MCF 10A (cell line): ENCODE measurements at regions not wholly inside any gene's neighbourhood (a gene's known extent, or its start where the extent isn't known, plus 50 kb on each side); places are given as distances from the start of the nearest gene placed in this dataset.

Experiments used
- BruUV-seq: library from RNA; stranded (reverse); fragments of 400-500 nt; replicated peaks from 2 replicates; lab custom pipeline; 2021; lab: Mats Ljungman, UMichigan
- CTCF ChIA-PET: fragments of 300-600 bp; sonication (Branson Sonifier 250); formaldehyde crosslinking; extraction: SDS; loops from one replicate; lab custom pipeline; 2021; ENCODE audit warnings: antibody characterized with exemption, inconsistent platforms; lab: Yijun Ruan, JAX
- POLR2A ChIA-PET: fragments of 300-600, 350-650 bp; sonication (Branson Sonifier 250); formaldehyde crosslinking; extraction: SDS; loops from one replicate; lab custom pipeline; 2020; ENCODE audit warnings: antibody characterized with exemption, inconsistent platforms; lab: Yijun Ruan, JAX
- DNase-seq: peaks from one replicate; pipeline ENCODE4 v3.0.0-alpha.2; 2018; ENCODE audit not compliant: unreplicated experiment
- H3K27ac Mint-ChIP-seq: one replicate; pipeline ENCODE4 v1.8.0; 2022; ENCODE audit warnings: mild to moderate bottlenecking, low read depth, mixed read lengths; ENCODE audit not compliant: unreplicated experiment
- H3K27me3 Mint-ChIP-seq: one replicate; pipeline ENCODE4 v1.8.0; 2022; ENCODE audit warnings: mixed read lengths; ENCODE audit not compliant: insufficient read depth, unreplicated experiment
- H3K36me3 Mint-ChIP-seq: one replicate; pipeline ENCODE4 v1.8.0; 2022; ENCODE audit warnings: mild to moderate bottlenecking, moderate library complexity, mixed read lengths; ENCODE audit not compliant: insufficient read depth, unreplicated experiment
- H3K4me1 Mint-ChIP-seq: one replicate; pipeline ENCODE4 v1.8.0; 2022; ENCODE audit warnings: mixed read lengths; ENCODE audit not compliant: insufficient read depth, unreplicated experiment
- H3K4me3 Mint-ChIP-seq: one replicate; pipeline ENCODE4 v1.8.0; 2022; ENCODE audit warnings: mild to moderate bottlenecking, moderate library complexity, mixed read lengths; ENCODE audit not compliant: unreplicated experiment
- H3K9me3 Mint-ChIP-seq: one replicate; pipeline ENCODE4 v1.8.0; 2022; ENCODE audit warnings: mixed read lengths; ENCODE audit not compliant: unreplicated experiment
- CTCF ChIP-seq: fragments of 200-600 bp; IDR thresholded peaks from one replicate; pipeline ENCODE4 v1.8.0; 2022; ENCODE audit warnings: antibody characterized with exemption, mild to moderate bottlenecking; ENCODE audit not compliant: unreplicated experiment
- intact Hi-C: fragments of 100-400 bp; cut with micrococcal nuclease; formaldehyde crosslinking; loops from 2 replicates; pipeline ENCODE4 v1.14.1; 2022

GRCh38 chr14:39781466-39781865 lies 349.2 kb upstream of the FBXO33 start:
- H3K27me3 Mint-ChIP-seq = peaks cover 48% of the 10 kb centered on the region
- POLR2A ChIA-PET = no interaction called here
- intact Hi-C loops = no loop called here
- no peaks in the 10 kb centered on the region for H3K9me3 Mint-ChIP-seq
- no peak for DNase-seq
- no peaks in the 10 kb centered on the region for H3K4me1 Mint-ChIP-seq
- no peak overlapping the region for H3K27ac Mint-ChIP-seq
- CTCF ChIA-PET = interaction anchor here (1.0 kb wide), 1 partner anchor 11 kb away, joined by 5 read pairs; no protein-coding TSS in a partner anchor
- no TSS peak for BruUV-seq
- no peak overlapping the region for H3K4me3 Mint-ChIP-seq
- TF ChIP-seq CTCF = no peak
- no peaks in the 10 kb centered on the region for H3K36me3 Mint-ChIP-seq

- POLR2A ChIA-PET = no interaction called here
- TF ChIP-seq CTCF = no peak
- H3K4me3 Mint-ChIP-seq = no peak overlapping the region
- H3K27ac Mint-ChIP-seq = no peak overlapping the region
- no TSS peak for BruUV-seq
- H3K36me3 Mint-ChIP-seq = no peaks in the 10 kb centered on the region
- H3K4me1 Mint-ChIP-seq = no peaks in the 10 kb centered on the region
- H3K27me3 Mint-ChIP-seq = peaks cover 20% of the 10 kb centered on the region
- CTCF ChIA-PET = no interaction called here
- no peak for DNase-seq
- no peaks in the 10 kb centered on the region for H3K9me3 Mint-ChIP-seq
- intact Hi-C loops = no loop called here
Observed at GRCh38 chr14:39773387-39774126, 341.3 kb upstream of the FBXO33 start.

GRCh38 chr14:39772627-39773026 lies 340.4 kb upstream of the FBXO33 start:
- ChIA-PET CTCF (no interaction called here), POLR2A (no interaction called here)
- no peak for TF ChIP-seq CTCF
- Mint-ChIP-seq H3K36me3 (no peaks in the 10 kb centered on the region), H3K4me3 (no peak overlapping the region), H3K4me1 (no peaks in the 10 kb centered on the region), H3K27ac (no peak overlapping the region), H3K27me3 (peaks cover 18% of the 10 kb centered on the region), H3K9me3 (no peaks in the 10 kb centered on the region)
- intact Hi-C loops = no loop called here
- no peak for DNase-seq
- BruUV-seq = no TSS peak

- POLR2A ChIA-PET = no interaction called here
- Mint-ChIP-seq H3K9me3 (no peaks in the 10 kb centered on the region), H3K4me3 (no peak overlapping the region), H3K4me1 (no peaks in the 10 kb centered on the region), H3K27ac (no peak overlapping the region), H3K27me3 (peaks cover 48% of the 10 kb centered on the region), H3K36me3 (no peaks in the 10 kb centered on the region)
- CTCF ChIA-PET = no interaction called here
- no peak for DNase-seq
- no peak for TF ChIP-seq CTCF
- BruUV-seq = no TSS peak
- intact Hi-C loops = no loop called here
Observed at GRCh38 chr14:39768589-39768988, 336.4 kb upstream of the FBXO33 start.
